Endothelial cell (in vitro differentiated cells): ENCODE measurements at regions not wholly inside any gene's neighbourhood (a gene's known extent, or its start where the extent isn't known, plus 50 kb on each side); places are given as distances from the start of the nearest gene placed in this dataset.

Source experiments
- DNase-seq: peaks from one replicate; pipeline ENCODE4 v3.0.0; 2021; ENCODE audit warnings: low spot score
- H3K27ac Mint-ChIP-seq: one replicate; pipeline ENCODE4 v1.8.0; 2021; ENCODE audit warnings: mixed read lengths, inconsistent platforms; ENCODE audit not compliant: unreplicated experiment
- H3K27me3 Mint-ChIP-seq: one replicate; pipeline ENCODE4 v1.8.0; 2021; ENCODE audit warnings: mild to moderate bottlenecking, moderate library complexity, mixed read lengths, inconsistent platforms; ENCODE audit not compliant: unreplicated experiment
- H3K36me3 Mint-ChIP-seq: one replicate; pipeline ENCODE4 v1.8.0; 2021; ENCODE audit warnings: mild to moderate bottlenecking, low read depth, mixed read lengths, inconsistent platforms; ENCODE audit not compliant: unreplicated experiment
- H3K4me1 Mint-ChIP-seq: one replicate; pipeline ENCODE4 v1.8.0; 2021; ENCODE audit warnings: mild to moderate bottlenecking, mixed read lengths, inconsistent platforms; ENCODE audit not compliant: unreplicated experiment
- H3K4me3 Mint-ChIP-seq: one replicate; pipeline ENCODE4 v1.8.0; 2021; ENCODE audit warnings: mild to moderate bottlenecking, mixed read lengths, inconsistent platforms; ENCODE audit not compliant: unreplicated experiment
- H3K9me3 Mint-ChIP-seq: one replicate; pipeline ENCODE4 v1.8.0; 2021; ENCODE audit warnings: mixed read lengths, inconsistent platforms; ENCODE audit not compliant: unreplicated experiment
- CTCF ChIP-seq: fragments of 200-600 bp; sonication (generic); IDR thresholded peaks from one replicate; pipeline ENCODE4 v1.5.0; 2021; ENCODE audit warnings: antibody characterized with exemption; ENCODE audit not compliant: unreplicated experiment

GRCh38 chr15:38687775-38688495 is 123.3 kb upstream of the RASGRP1 start:
- Mint-ChIP-seq H3K27ac (no peak overlapping the region), H3K27me3 (no peaks in the 10 kb centered on the region), H3K4me1 (no peaks in the 10 kb centered on the region), H3K36me3 (no peaks in the 10 kb centered on the region), H3K9me3 (no peaks in the 10 kb centered on the region), H3K4me3 (no peak overlapping the region)
- no peak for DNase-seq
- TF ChIP-seq CTCF: no peak

- H3K27me3 Mint-ChIP-seq: no peaks in the 10 kb centered on the region
- DNase-seq: no peak
- no peaks in the 10 kb centered on the region for H3K9me3 Mint-ChIP-seq
- H3K27ac Mint-ChIP-seq: no peak overlapping the region
- H3K4me3 Mint-ChIP-seq: no peak overlapping the region
- H3K36me3 Mint-ChIP-seq: no peaks in the 10 kb centered on the region
- TF ChIP-seq CTCF: no peak
- no peaks in the 10 kb centered on the region for H3K4me1 Mint-ChIP-seq
These were observed 124.1 kb upstream of the RASGRP1 start for GRCh38 chr15:38688761-38689160.

GRCh38 chr15:38689522-38689921 is 124.9 kb upstream of the RASGRP1 start:
- Mint-ChIP-seq H3K27ac (no peak overlapping the region), H3K27me3 (no peaks in the 10 kb centered on the region), H3K4me3 (no peak overlapping the region), H3K9me3 (no peaks in the 10 kb centered on the region), H3K36me3 (no peaks in the 10 kb centered on the region), H3K4me1 (no peaks in the 10 kb centered on the region)
- no peak for DNase-seq
- TF ChIP-seq CTCF: no peak

GRCh38 chr15:38690216-38690615 is 125.6 kb upstream of the RASGRP1 start:
- Mint-ChIP-seq H3K4me1 (no peaks in the 10 kb centered on the region), H3K27ac (no peak overlapping the region), H3K4me3 (no peak overlapping the region), H3K9me3 (no peaks in the 10 kb centered on the region), H3K36me3 (no peaks in the 10 kb centered on the region), H3K27me3 (no peaks in the 10 kb centered on the region)
- no peak for DNase-seq
- no peak for TF ChIP-seq CTCF

GRCh38 chr15:38690719-38691332 is 126.2 kb upstream of the RASGRP1 start:
- H3K27ac Mint-ChIP-seq: no peak overlapping the region
- H3K4me1 Mint-ChIP-seq: no peaks in the 10 kb centered on the region
- no peaks in the 10 kb centered on the region for H3K36me3 Mint-ChIP-seq
- TF ChIP-seq CTCF: peak; percentile 92
- H3K9me3 Mint-ChIP-seq: no peaks in the 10 kb centered on the region
- DNase-seq: peak; percentile 80
- H3K27me3 Mint-ChIP-seq: no peaks in the 10 kb centered on the region
- H3K4me3 Mint-ChIP-seq: no peak overlapping the region
